GM10248 (cell line): ENCODE measurements at regions not wholly inside any gene's neighbourhood (a gene's known extent, or its start where the extent isn't known, plus 50 kb on each side); places are given as distances from the start of the nearest gene placed in this dataset.

Experiments
- CTCF ChIA-PET: fragments of 300-600 bp; sonication (Branson Sonifier 250); formaldehyde crosslinking; extraction: SDS; loops from one replicate; lab custom pipeline; 2021; ENCODE audit warnings: antibody characterized with exemption; lab: Yijun Ruan, JAX
- POLR2A ChIA-PET: fragments of 350-650 bp; sonication (Branson Sonifier 250); formaldehyde crosslinking; extraction: SDS; loops from one replicate; lab custom pipeline; 2020; ENCODE audit warnings: antibody characterized with exemption; lab: Yijun Ruan, JAX
- DNase-seq: peaks from one replicate; pipeline ENCODE4 v3.0.0; 2012; ENCODE audit errors: extremely low spot score
- TF ChIP-seq, protein P1 (sequence below): IDR thresholded peaks from 2 replicates; pipeline ENCODE4 v1.5.1; 2012; ENCODE audit warnings: mild to moderate bottlenecking, low read depth; ENCODE audit errors: extremely low read depth, missing control alignments, control extremely low read depth

DNA sequence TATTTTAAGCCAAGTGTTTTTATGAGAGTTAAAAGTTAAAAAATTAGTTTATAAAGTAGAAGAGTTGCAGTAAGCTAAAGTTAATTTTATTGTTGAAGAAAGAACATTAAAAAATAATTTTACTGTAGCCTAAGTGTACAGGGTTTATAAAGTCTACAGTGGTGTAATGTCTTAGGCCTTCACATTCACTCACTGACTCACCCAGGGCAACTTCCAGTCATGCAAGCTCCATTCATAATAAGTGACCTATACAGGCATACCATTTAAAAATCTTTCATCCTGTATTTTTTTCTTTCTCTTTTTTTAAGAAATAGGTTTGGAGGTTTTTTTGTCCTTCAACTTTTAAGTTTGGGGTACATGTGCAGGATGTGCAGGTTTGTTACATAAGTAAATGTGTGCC is 87.9 kb upstream of the NR3C2 start:
- POLR2A ChIA-PET = no interaction called here
- CTCF ChIA-PET = no interaction called here
- TF ChIP-seq, protein P1, sequence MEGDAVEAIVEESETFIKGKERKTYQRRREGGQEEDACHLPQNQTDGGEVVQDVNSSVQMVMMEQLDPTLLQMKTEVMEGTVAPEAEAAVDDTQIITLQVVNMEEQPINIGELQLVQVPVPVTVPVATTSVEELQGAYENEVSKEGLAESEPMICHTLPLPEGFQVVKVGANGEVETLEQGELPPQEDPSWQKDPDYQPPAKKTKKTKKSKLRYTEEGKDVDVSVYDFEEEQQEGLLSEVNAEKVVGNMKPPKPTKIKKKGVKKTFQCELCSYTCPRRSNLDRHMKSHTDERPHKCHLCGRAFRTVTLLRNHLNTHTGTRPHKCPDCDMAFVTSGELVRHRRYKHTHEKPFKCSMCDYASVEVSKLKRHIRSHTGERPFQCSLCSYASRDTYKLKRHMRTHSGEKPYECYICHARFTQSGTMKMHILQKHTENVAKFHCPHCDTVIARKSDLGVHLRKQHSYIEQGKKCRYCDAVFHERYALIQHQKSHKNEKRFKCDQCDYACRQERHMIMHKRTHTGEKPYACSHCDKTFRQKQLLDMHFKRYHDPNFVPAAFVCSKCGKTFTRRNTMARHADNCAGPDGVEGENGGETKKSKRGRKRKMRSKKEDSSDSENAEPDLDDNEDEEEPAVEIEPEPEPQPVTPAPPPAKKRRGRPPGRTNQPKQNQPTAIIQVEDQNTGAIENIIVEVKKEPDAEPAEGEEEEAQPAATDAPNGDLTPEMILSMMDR = no peak
- DNase-seq = no peak

DNA sequence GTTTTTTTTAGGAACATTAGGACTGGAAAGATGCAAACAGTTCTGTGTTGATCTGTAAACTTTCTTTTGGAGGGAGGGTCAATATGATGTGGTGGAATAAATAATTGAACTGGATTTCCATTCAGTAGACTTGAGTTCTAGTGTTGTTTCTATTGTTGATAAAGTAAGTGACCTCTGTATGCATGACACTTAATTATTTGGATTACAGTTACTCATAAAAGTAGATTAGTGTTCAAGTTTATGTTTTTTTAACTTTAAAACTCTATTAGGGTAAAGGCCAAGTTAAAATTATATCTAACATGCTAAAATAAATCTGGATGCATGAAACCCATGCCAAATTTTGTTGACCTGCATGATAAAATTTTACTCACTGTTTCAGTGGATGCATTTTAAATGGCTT is 85.4 kb upstream of the NR3C2 start:
- TF ChIP-seq, protein P1 = no peak
- no peak for DNase-seq
- ChIA-PET POLR2A (no interaction called here), CTCF (no interaction called here)

DNA sequence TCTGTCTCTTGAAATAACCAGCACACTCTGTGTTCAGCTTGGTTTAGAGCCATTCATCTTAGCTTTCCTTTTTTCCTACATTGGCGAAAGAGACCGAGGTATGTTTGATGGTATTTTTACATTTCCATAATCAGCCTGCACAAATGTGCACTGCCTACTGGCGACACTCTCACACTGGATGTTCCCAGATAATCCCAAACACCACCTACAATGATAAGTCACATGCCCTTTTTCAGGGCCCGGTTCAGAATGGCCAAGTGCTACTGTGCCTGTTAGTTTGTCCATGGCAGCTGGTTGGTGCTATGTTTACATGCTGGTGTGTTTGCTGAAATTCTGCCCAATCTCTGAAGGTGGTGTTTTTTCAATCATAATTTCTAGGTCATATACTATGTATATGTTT is 80.8 kb upstream of the NR3C2 start:
- TF ChIP-seq, protein P1 = no peak
- POLR2A ChIA-PET = no interaction called here
- no peak for DNase-seq
- CTCF ChIA-PET = interaction anchor here (2.0 kb wide), 1 partner anchor 11 kb away, joined by 7 read pairs; no protein-coding TSS in a partner anchor

DNA sequence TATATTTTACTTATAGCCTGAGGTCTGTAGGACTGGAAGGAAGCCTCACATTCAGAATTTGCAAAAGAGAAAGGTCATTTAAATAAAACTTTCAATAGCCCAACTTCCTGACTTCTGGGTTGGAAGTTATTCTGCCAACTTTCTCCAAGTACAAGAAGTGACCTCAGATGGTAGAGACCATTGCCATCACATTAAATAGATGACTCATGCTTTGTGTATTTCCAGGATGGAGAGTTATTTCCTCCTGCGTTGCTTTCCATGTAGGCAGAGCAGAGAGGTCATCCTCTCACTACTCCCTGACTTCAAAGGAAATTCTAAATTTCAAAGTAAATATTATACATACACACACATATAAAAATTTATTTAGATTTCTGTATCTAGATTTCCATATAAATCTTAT is 73.0 kb upstream of the NR3C2 start:
- DNase-seq = no peak
- TF ChIP-seq, protein P1 = no peak
- ChIA-PET CTCF (no interaction called here), POLR2A (no interaction called here)

DNA sequence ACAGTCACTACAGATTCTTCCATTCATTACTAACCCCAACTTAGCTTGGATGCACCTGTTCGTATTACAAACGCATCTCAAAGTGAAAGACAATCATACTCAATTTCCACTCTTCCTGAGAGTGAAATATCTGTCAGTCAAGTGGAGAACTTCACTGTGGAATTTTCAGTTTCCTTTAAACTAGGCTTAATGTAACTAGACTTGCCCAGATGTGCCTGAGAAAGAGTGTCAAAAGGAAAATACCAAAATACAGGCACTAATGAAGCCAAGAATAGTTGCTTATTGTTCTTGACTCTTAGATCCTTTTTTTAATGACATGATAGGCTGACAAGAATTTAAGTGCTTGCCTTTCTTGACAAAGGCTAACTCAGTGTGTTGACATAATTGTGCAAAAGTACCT is 72.4 kb upstream of the NR3C2 start:
- no peak for DNase-seq
- ChIA-PET CTCF (no interaction called here), POLR2A (no interaction called here)
- TF ChIP-seq, protein P1 = no peak

DNA sequence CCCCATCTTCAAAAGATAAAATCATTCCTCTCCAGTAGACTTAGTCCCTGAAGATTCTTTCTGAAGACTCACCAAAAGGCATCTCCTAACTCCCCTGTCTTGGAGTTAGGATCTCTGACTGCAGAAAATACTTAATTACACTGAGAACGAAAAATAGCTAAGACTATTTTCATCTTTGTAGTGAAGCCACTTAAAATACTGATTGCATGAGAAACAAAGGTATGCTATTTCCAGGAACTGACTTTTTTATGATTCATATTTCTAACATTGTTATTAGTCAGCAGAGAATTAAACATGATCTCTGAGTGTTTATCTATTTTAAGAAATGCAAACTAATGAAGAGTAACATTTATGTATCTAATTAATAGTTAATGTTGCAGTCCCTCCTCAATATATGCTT is 71.8 kb upstream of the NR3C2 start:
- ChIA-PET POLR2A (no interaction called here), CTCF (no interaction called here)
- TF ChIP-seq, protein P1 = no peak
- no peak for DNase-seq

DNA sequence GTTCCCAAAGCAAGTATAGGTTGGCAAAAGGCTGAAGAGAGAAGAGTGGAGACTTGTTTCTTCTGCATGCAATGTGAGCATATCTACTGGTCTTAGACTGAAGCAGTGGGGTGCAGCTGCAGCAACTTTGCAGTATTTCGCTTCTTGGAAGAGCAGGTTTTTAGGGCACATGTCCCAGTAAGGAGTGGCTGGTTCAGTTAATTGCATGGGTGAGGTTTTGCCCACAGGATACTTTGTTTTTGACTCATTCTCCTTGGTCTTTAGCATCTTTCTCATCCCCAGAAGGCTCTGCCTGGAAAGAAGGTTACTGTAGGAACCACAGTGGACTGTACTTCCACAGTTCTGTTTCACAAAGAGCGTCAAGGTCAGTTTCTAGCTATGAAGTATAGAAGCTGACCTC is 68.0 kb upstream of the NR3C2 start:
- POLR2A ChIA-PET = no interaction called here
- TF ChIP-seq, protein P1 = no peak
- DNase-seq = no peak
- CTCF ChIA-PET = interaction anchor here (2.6 kb wide), 1 partner anchor 12 kb away, joined by 7 read pairs; no protein-coding TSS in a partner anchor
